Gastroesophageal sphincter (tissue), 3 donors: ENCODE measurements at regions not wholly inside any gene's neighbourhood (a gene's known extent, or its start where the extent isn't known, plus 50 kb on each side); places are given as distances from the start of the nearest gene placed in this dataset.

Experiments used
- CTCF ChIP-seq, 4 experiments: fragments of 200-600 bp in 2 of 4; fragments of 450-650 bp in 2 of 4; sonication (generic) in 1 of 4; IDR thresholded peaks; one replicate each; pipeline ENCODE4 v1.5.1; 2017 to 2019; ENCODE audit warnings: antibody characterized with exemption in 4 of 4, mild to moderate bottlenecking in 2 of 4, moderate library complexity in 2 of 4
- POLR2A ChIP-seq, 2 donors: fragments of 450-650 bp; IDR thresholded peaks; one replicate each; pipeline ENCODE4 v1.6.1; 2017; ENCODE audit warnings: antibody characterized with exemption in 2 of 2, mild to moderate bottlenecking in 2 of 2, moderate library complexity in 1 of 2
- POLR2AphosphoS5 ChIP-seq: sonication (generic); formaldehyde crosslinking; IDR thresholded peaks from one replicate; pipeline ENCODE4 v1.6.1; 2017; ENCODE audit warnings: antibody characterized with exemption

GRCh38 chr6:156595476-156595875 lies 181.7 kb upstream of the ARID1B start:
- no peak for TF ChIP-seq CTCF (IDR thresholded peaks at IDR 0.05)
- no peak for TF ChIP-seq POLR2A (IDR thresholded peaks at IDR 0.05)
- no peak for TF ChIP-seq POLR2AphosphoS5
